ENCODE measurements at regions not wholly inside any gene's neighbourhood (a gene's known extent, or its start where the extent isn't known, plus 50 kb on each side); places are given as distances from the start of the nearest gene placed in this dataset.

- no peak overlapping the region for H3K27ac ChIP-seq (ENCODE audit: low read length)
- no peak overlapping the region for H3K9ac ChIP-seq (ENCODE audit: low read depth, low read length)
- no peak for ATAC-seq (ENCODE audit: insufficient read depth, low read depth)
- no peak for DNase-seq
- H4K20me1 ChIP-seq (ENCODE audit: insufficient read depth, low read length) = no peaks in the 10 kb centered on the region
- no peak overlapping the region for H2AFZ ChIP-seq (ENCODE audit: low read depth, low read length)
- H3K4me2 ChIP-seq (ENCODE audit: insufficient read depth, low read length) = no peak overlapping the region
- H3K4me3 ChIP-seq (ENCODE audit: low read depth in 1 of 2, low read length in 2 of 2) = no peak overlapping the region
- H3K79me2 ChIP-seq (ENCODE audit: insufficient read depth, low read length) = no peaks in the 10 kb centered on the region
- H3K27me3 ChIP-seq (ENCODE audit: insufficient read depth, low read length, poor library complexity) = no peaks in the 10 kb centered on the region
- no peak for TF ChIP-seq EZH2 (IDR thresholded peaks at IDR 0.05; ENCODE audit: borderline replicate concordance, low read depth, low read length, severe bottlenecking)
- no peak for TF ChIP-seq CTCF (IDR thresholded peaks at IDR 0.05; ENCODE audit: borderline replicate concordance, extremely low read depth, low read length, poor library complexity, severe bottlenecking)
- H3K36me3 ChIP-seq (ENCODE audit: insufficient read depth, low read length) = no peaks in the 10 kb centered on the region
- no peaks in the 10 kb centered on the region for H3K4me1 ChIP-seq (ENCODE audit: insufficient read depth, low read length)
- no peaks in the 10 kb centered on the region for H3K9me3 ChIP-seq (ENCODE audit: insufficient read depth, low read length, severe bottlenecking)
Observed at GRCh38 chr13:104592127-104592526, 1525.9 kb upstream of the SLC10A2 start.

GRCh38 chr13:104586051-104586746 lies 1520.0 kb upstream of the SLC10A2 start:
- TF ChIP-seq CTCF (IDR thresholded peaks at IDR 0.05; ENCODE audit: borderline replicate concordance, extremely low read depth, low read length, poor library complexity, severe bottlenecking) = no peak
- no peak for TF ChIP-seq EZH2 (IDR thresholded peaks at IDR 0.05; ENCODE audit: borderline replicate concordance, low read depth, low read length, severe bottlenecking)
- Histone ChIP-seq H3K36me3 (ENCODE audit: insufficient read depth, low read length) (no peaks in the 10 kb centered on the region), H3K27me3 (ENCODE audit: insufficient read depth, low read length, poor library complexity) (no peaks in the 10 kb centered on the region), H4K20me1 (ENCODE audit: insufficient read depth, low read length) (no peaks in the 10 kb centered on the region), H3K4me1 (ENCODE audit: insufficient read depth, low read length) (no peaks in the 10 kb centered on the region), H3K9ac (ENCODE audit: low read depth, low read length) (no peak overlapping the region), H3K4me2 (ENCODE audit: insufficient read depth, low read length) (no peak overlapping the region), H3K4me3 (ENCODE audit: low read depth in 1 of 2, low read length in 2 of 2) (no peak overlapping the region), H2AFZ (ENCODE audit: low read depth, low read length) (no peak overlapping the region), H3K27ac (ENCODE audit: low read length) (no peak overlapping the region), H3K9me3 (ENCODE audit: insufficient read depth, low read length, severe bottlenecking) (peaks cover 3% of the 10 kb centered on the region), H3K79me2 (ENCODE audit: insufficient read depth, low read length) (no peaks in the 10 kb centered on the region)
- DNase-seq (no peak), ATAC-seq (ENCODE audit: insufficient read depth, low read depth) (no peak)

DNA sequence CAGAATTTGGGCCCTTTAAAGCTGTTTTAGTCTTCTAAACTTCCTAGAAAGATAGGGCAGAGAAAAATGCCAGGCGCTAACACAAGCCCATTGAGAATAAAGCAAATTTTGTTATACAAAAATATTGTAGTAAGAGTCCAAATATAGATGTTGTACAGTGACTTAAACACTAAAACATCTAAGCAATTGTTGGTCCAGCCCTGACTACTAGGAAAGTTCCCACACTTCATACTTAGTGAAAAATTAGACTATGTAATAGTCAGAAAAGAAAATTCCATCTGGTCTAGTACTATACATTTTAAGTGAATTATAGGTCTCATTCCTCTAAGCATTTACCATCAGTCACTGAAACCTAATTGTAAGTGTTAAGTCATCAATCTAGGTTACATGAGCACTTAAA lies 1518.3 kb upstream of the SLC10A2 start:
- Histone ChIP-seq H2AFZ (ENCODE audit: low read depth, low read length) (no peak overlapping the region), H3K9me3 (ENCODE audit: insufficient read depth, low read length, severe bottlenecking) (peaks cover 3% of the 10 kb centered on the region), H4K20me1 (ENCODE audit: insufficient read depth, low read length) (no peaks in the 10 kb centered on the region), H3K4me1 (ENCODE audit: insufficient read depth, low read length) (no peaks in the 10 kb centered on the region), H3K9ac (ENCODE audit: low read depth, low read length) (no peak overlapping the region), H3K27ac (ENCODE audit: low read length) (no peak overlapping the region), H3K4me3 (ENCODE audit: low read depth in 1 of 2, low read length in 2 of 2) (no peak overlapping the region), H3K79me2 (ENCODE audit: insufficient read depth, low read length) (no peaks in the 10 kb centered on the region), H3K36me3 (ENCODE audit: insufficient read depth, low read length) (no peaks in the 10 kb centered on the region), H3K4me2 (ENCODE audit: insufficient read depth, low read length) (no peak overlapping the region), H3K27me3 (ENCODE audit: insufficient read depth, low read length, poor library complexity) (no peaks in the 10 kb centered on the region)
- DNase-seq = no peak
- no peak for TF ChIP-seq EZH2 (IDR thresholded peaks at IDR 0.05; ENCODE audit: borderline replicate concordance, low read depth, low read length, severe bottlenecking)
- no peak for ATAC-seq (ENCODE audit: insufficient read depth, low read depth)

DNA sequence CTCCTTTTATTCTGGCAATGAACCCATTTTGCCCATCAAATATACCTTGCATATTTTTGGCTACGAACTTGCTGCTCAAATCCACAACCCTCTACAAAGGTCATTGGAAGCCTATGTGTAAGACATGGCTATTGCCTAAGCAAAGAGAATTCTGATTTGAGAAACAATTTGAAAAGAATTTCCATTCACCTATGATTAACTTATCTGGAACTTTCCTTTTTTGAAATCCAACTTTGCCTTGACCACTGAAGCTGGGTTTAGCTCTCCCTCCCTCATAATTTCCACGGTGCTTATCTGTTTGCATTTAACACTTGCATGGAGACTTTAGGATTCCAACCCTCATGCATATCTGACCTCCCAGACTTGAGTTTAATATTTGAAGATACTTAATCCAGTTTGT lies 1514.7 kb upstream of the SLC10A2 start:
- DNase-seq = no peak

More for the DNA sequence above, 1514.7 kb upstream of the SLC10A2 start:
- ATAC-seq (ENCODE audit: insufficient read depth, low read depth) = no peak
- no peaks in the 10 kb centered on the region for H3K36me3 ChIP-seq (ENCODE audit: insufficient read depth, low read length)
- no peak overlapping the region for H3K4me2 ChIP-seq (ENCODE audit: insufficient read depth, low read length)
- H3K27ac ChIP-seq (ENCODE audit: low read length) = no peak overlapping the region
- no peaks in the 10 kb centered on the region for H3K4me1 ChIP-seq (ENCODE audit: insufficient read depth, low read length)
- no peak for TF ChIP-seq CTCF (IDR thresholded peaks at IDR 0.05; ENCODE audit: borderline replicate concordance, extremely low read depth, low read length, poor library complexity, severe bottlenecking)
- TF ChIP-seq EZH2 (IDR thresholded peaks at IDR 0.05; ENCODE audit: borderline replicate concordance, low read depth, low read length, severe bottlenecking) = no peak
- H3K9ac ChIP-seq (ENCODE audit: low read depth, low read length) = no peak overlapping the region
- H2AFZ ChIP-seq (ENCODE audit: low read depth, low read length) = no peak overlapping the region
- no peaks in the 10 kb centered on the region for H4K20me1 ChIP-seq (ENCODE audit: insufficient read depth, low read length)
- no peak overlapping the region for H3K4me3 ChIP-seq (ENCODE audit: low read depth in 1 of 2, low read length in 2 of 2)
- H3K27me3 ChIP-seq (ENCODE audit: insufficient read depth, low read length, poor library complexity) = no peaks in the 10 kb centered on the region
- H3K79me2 ChIP-seq (ENCODE audit: insufficient read depth, low read length) = no peaks in the 10 kb centered on the region
- peaks cover 3% of the 10 kb centered on the region for H3K9me3 ChIP-seq (ENCODE audit: insufficient read depth, low read length, severe bottlenecking)
